WTC11 (cell line): ENCODE measurements at regions not wholly inside any gene's neighbourhood (a gene's known extent, or its start where the extent isn't known, plus 50 kb on each side); places are given as distances from the start of the nearest gene placed in this dataset.

Source experiments
- ATAC-seq: fragments of 200-7000 bp; cut with Tn5 transposase; 2 replicates; pipeline ENCODE4 v1.10.0; 2021; ENCODE audit warnings: mild to moderate bottlenecking, moderate library complexity
- CTCF ChIA-PET: fragments of 300-600 bp; sonication (Branson Sonifier 250); formaldehyde crosslinking; loops from one replicate; lab custom pipeline; 2021; ENCODE audit warnings: antibody characterized with exemption; lab: Charles Lee
- POLR2A ChIA-PET: fragments of 350-600 bp; sonication (Branson Sonifier 250); formaldehyde crosslinking; loops from one replicate; lab custom pipeline; 2021; ENCODE audit warnings: antibody characterized with exemption; lab: Charles Lee
- DNase-seq: peaks from one replicate; pipeline ENCODE4 v3.0.0; 2021; ENCODE audit warnings: low spot score
- H3K27ac Mint-ChIP-seq: 2 replicates; pipeline ENCODE4 v1.8.0; 2021; ENCODE audit warnings: mixed read lengths
- H3K27me3 Mint-ChIP-seq: 2 replicates; pipeline ENCODE4 v1.8.0; 2021; ENCODE audit warnings: low read depth, mild to moderate bottlenecking, moderate library complexity, mixed read lengths
- H3K36me3 Mint-ChIP-seq: 2 replicates; pipeline ENCODE4 v1.8.0; 2021; ENCODE audit warnings: mixed read lengths
- H3K4me1 Mint-ChIP-seq: 2 replicates; pipeline ENCODE4 v1.8.0; 2022; ENCODE audit warnings: mixed read lengths
- H3K4me3 Mint-ChIP-seq: 2 replicates; pipeline ENCODE4 v1.8.0; 2021; ENCODE audit warnings: mild to moderate bottlenecking, moderate library complexity, mixed read lengths
- H3K9me3 Mint-ChIP-seq: 2 replicates; pipeline ENCODE4 v1.8.0; 2021; ENCODE audit warnings: mixed read lengths
- AR ChIP-seq: fragments of 250-450 bp; sonication (Bioruptor Pico); IDR thresholded peaks from 2 replicates; pipeline ENCODE4 v1.9.0; 2021; ENCODE audit warnings: mild to moderate bottlenecking
- CTCF ChIP-seq: fragments of 200-600 bp; IDR thresholded peaks from 2 replicates; pipeline ENCODE4 v1.8.0; 2022; ENCODE audit warnings: antibody characterized with exemption
- E2F1 ChIP-seq: sonication (generic); formaldehyde crosslinking; IDR thresholded peaks from 2 replicates; pipeline ENCODE4 v1.8.0; 2022; ENCODE audit warnings: mild to moderate bottlenecking, missing genetic modification reagents
- ELF4 ChIP-seq: sonication (generic); formaldehyde crosslinking; IDR thresholded peaks from 2 replicates; pipeline ENCODE4 v1.8.1; 2022; ENCODE audit warnings: low read depth, mild to moderate bottlenecking, moderate library complexity, missing genetic modification reagents
- ESRRA ChIP-seq: sonication (generic); formaldehyde crosslinking; IDR thresholded peaks from 2 replicates; pipeline ENCODE4 v1.8.1; 2022; ENCODE audit warnings: mild to moderate bottlenecking, missing genetic modification reagents, borderline replicate concordance
- GABPB1 ChIP-seq: sonication (generic); formaldehyde crosslinking; IDR thresholded peaks from 2 replicates; pipeline ENCODE4 v1.8.1; 2023; ENCODE audit warnings: mild to moderate bottlenecking, missing genetic modification reagents
- KAT7 ChIP-seq: sonication (generic); formaldehyde crosslinking; IDR thresholded peaks from 2 replicates; pipeline ENCODE4 v1.8.1; 2023; ENCODE audit warnings: missing genetic modification reagents, mild to moderate bottlenecking, borderline replicate concordance
- MAX ChIP-seq: sonication (generic); formaldehyde crosslinking; IDR thresholded peaks from 2 replicates; pipeline ENCODE4 v1.8.0; 2022; ENCODE audit warnings: mild to moderate bottlenecking, missing genetic modification reagents
- NFYB ChIP-seq: sonication (generic); formaldehyde crosslinking; conservative IDR thresholded peaks from 2 replicates; pipeline ENCODE4 v1.8.0; 2022; ENCODE audit warnings: low read depth, missing genetic modification reagents
- SMAD4 ChIP-seq: sonication (generic); formaldehyde crosslinking; IDR thresholded peaks from 2 replicates; pipeline ENCODE4 v1.8.0; 2022; ENCODE audit warnings: mild to moderate bottlenecking, missing genetic modification reagents
- TCF7 ChIP-seq: sonication (generic); formaldehyde crosslinking; IDR thresholded peaks from 2 replicates; pipeline ENCODE4 v1.8.0; 2022; ENCODE audit warnings: mild to moderate bottlenecking, low read depth, missing genetic modification reagents, moderate library complexity
- USF1 ChIP-seq: sonication (generic); formaldehyde crosslinking; IDR thresholded peaks from 2 replicates; pipeline ENCODE4 v1.8.0; 2022; ENCODE audit warnings: mild to moderate bottlenecking, missing genetic modification reagents
- ZBTB21 ChIP-seq: sonication (generic); formaldehyde crosslinking; IDR thresholded peaks from 2 replicates; pipeline ENCODE4 v1.8.1; 2023; ENCODE audit warnings: mild to moderate bottlenecking, missing genetic modification reagents, borderline replicate concordance
- ZNF396 ChIP-seq: fragments of 250-450 bp; sonication (Bioruptor Pico); IDR thresholded peaks from 2 replicates; pipeline ENCODE4 v1.8.0; 2021; ENCODE audit warnings: mild to moderate bottlenecking, moderate library complexity, borderline replicate concordance

- TF ChIP-seq AR (no peak), ELF4 (no peak), GABPB1 (CRISPR knock-in tag) (no peak)
Observed at GRCh38 chr19:31821346-31821745, 472.1 kb upstream of the TSHZ3 start (continued).

- no peak overlapping the region for H3K27ac Mint-ChIP-seq
Observed at GRCh38 chr19:31825134-31826094, 476.2 kb upstream of the TSHZ3 start.

More at GRCh38 chr19:31825134-31826094, 476.2 kb upstream of the TSHZ3 start:
- Mint-ChIP-seq H3K9me3 (peaks cover 13% of the 10 kb centered on the region), H3K4me3 (no peak overlapping the region), H3K4me1 (no peaks in the 10 kb centered on the region), H3K36me3 (no peaks in the 10 kb centered on the region), H3K27me3 (no peaks in the 10 kb centered on the region; the same call in 1 of the 2 replicates)
- TF ChIP-seq TCF7 = no peak
- no peak for TF ChIP-seq MAX (CRISPR knock-in tag)
- no peak for TF ChIP-seq E2F1 (CRISPR knock-in tag)
- TF ChIP-seq ELF4 = no peak
- TF ChIP-seq USF1 = no peak
- TF ChIP-seq ESRRA (CRISPR knock-in tag) = no peak
- no peak for TF ChIP-seq KAT7
- TF ChIP-seq SMAD4 (CRISPR knock-in tag) = no peak
- no peak for TF ChIP-seq NFYB (CRISPR knock-in tag)
- no peak for TF ChIP-seq ZBTB21 (CRISPR knock-in tag)
- no peak for TF ChIP-seq CTCF
- no peak for TF ChIP-seq ZNF396 (CRISPR knock-in tag)
- ATAC-seq (no peak), DNase-seq (no peak)
- ChIA-PET CTCF (no interaction called here), POLR2A (no interaction called here)
